GM12878 (cell line): ENCODE measurements at regions not wholly inside any gene's neighbourhood (a gene's known extent, or its start where the extent isn't known, plus 50 kb on each side); places are given as distances from the start of the nearest gene placed in this dataset.

Source experiments
- ATF3 ChIP-seq: IDR thresholded peaks from 2 replicates; pipeline ENCODE4 v1.6.1; 2011; ENCODE audit warnings: low read depth, mild to moderate bottlenecking, low read length, moderate library complexity, borderline replicate concordance; ENCODE audit errors: extremely low read depth
- CTCF ChIP-seq, 3 experiments: IDR thresholded peaks in 2 of 3; conservative IDR thresholded peaks in 1 of 3; 2 replicates each; pipeline ENCODE4 v1.5.1; 2011; ENCODE audit warnings: low read depth in 3 of 3, low read length in 3 of 3, mild to moderate bottlenecking in 3 of 3, control low read depth in 2 of 3, moderate library complexity in 2 of 3, inconsistent platforms in 1 of 3, mixed read lengths in 1 of 3; ENCODE audit not compliant: control insufficient read depth in 2 of 3, insufficient read depth in 1 of 3; ENCODE audit errors: extremely low read depth in 1 of 3
- EZH2 ChIP-seq: IDR thresholded peaks from 2 replicates; pipeline ENCODE4 v1.6.1; 2012; ENCODE audit warnings: low read depth, mild to moderate bottlenecking, control low read depth, inconsistent platforms, low read length, borderline replicate concordance; ENCODE audit not compliant: control insufficient read depth
- FOXM1 ChIP-seq: IDR thresholded peaks from 2 replicates; pipeline ENCODE4 v1.6.1; 2012; ENCODE audit warnings: low read depth, mild to moderate bottlenecking, inconsistent platforms, low read length, moderate library complexity
- JUND ChIP-seq: IDR thresholded peaks from 2 replicates; pipeline ENCODE4 v1.6.1; 2012; ENCODE audit warnings: low read depth, mild to moderate bottlenecking, low read length, improper control_type of control experiment, moderate library complexity
- PAX5 ChIP-seq: IDR thresholded peaks from 2 replicates; pipeline ENCODE4 v1.6.1; 2011; ENCODE audit warnings: low read depth, low read length, borderline replicate concordance
- TCF7 ChIP-seq: IDR thresholded peaks from 2 replicates; pipeline ENCODE4 v1.6.1; 2014; ENCODE audit warnings: antibody characterized with exemption, borderline replicate concordance

GRCh38 chr10:3319811-3320226, 147.2 kb upstream of the PITRM1 start:
- TF ChIP-seq CTCF (IDR thresholded peaks at IDR 0.05 in 2 of 3, conservative IDR thresholded peaks at IDR 0.05 in 1 of 3; ENCODE audit: control insufficient read depth in 2 of 3, extremely low read depth in 1 of 3, insufficient read depth in 1 of 3, low read depth in 3 of 3, low read length in 3 of 3): no peak
- no peak for TF ChIP-seq FOXM1
- TF ChIP-seq TCF7: no peak
- no peak for TF ChIP-seq PAX5
- no peak for TF ChIP-seq EZH2
- TF ChIP-seq JUND: no peak
- no peak for TF ChIP-seq ATF3
